A673 (cell line): ENCODE measurements at regions not wholly inside any gene's neighbourhood (a gene's known extent, or its start where the extent isn't known, plus 50 kb on each side); places are given as distances from the start of the nearest gene placed in this dataset.

Experiments
- BruUV-seq: library from RNA; stranded (reverse); fragments of 400-500 nt; replicated peaks from 2 replicates; lab custom pipeline; 2021; lab: Mats Ljungman, UMichigan
- CTCF ChIA-PET: fragments of 300-600 bp; sonication (Branson Sonifier 250); formaldehyde crosslinking; loops from one replicate; lab custom pipeline; 2022; ENCODE audit warnings: antibody characterized with exemption; lab: Charles Lee
- POLR2A ChIA-PET: fragments of 300-600 bp; sonication (Branson Sonifier 250); formaldehyde crosslinking; loops from one replicate; lab custom pipeline; 2022; ENCODE audit warnings: antibody characterized with exemption; ENCODE audit not compliant: low non-redundant PET; lab: Charles Lee
- DNase-seq: peaks from one replicate; pipeline ENCODE4 v3.0.0-alpha.2; 2015; ENCODE audit warnings: low spot score
- H3K27ac ChIP-seq: fragments of 200-600 bp; sonication (generic); 2 replicates; pipeline ENCODE4 v1.5.1; 2016; ENCODE audit warnings: mixed run types, low read depth, mild to moderate bottlenecking, mixed read lengths, antibody characterized with exemption, low read length; ENCODE audit not compliant: poor library complexity, severe bottlenecking
- H3K27me3 ChIP-seq: fragments of 200-600 bp; sonication (generic); replicated peaks from 2 replicates; pipeline ENCODE4 v1.6.1; 2017; ENCODE audit warnings: mixed run types, low read depth, mild to moderate bottlenecking, mixed read lengths, antibody characterized with exemption, low read length; ENCODE audit not compliant: insufficient read depth, poor library complexity
- H3K36me3 ChIP-seq: fragments of 200-600 bp; sonication (generic); 2 replicates; pipeline ENCODE4 v1.6.1; 2016; ENCODE audit warnings: mixed run types, mild to moderate bottlenecking, mixed read lengths, antibody characterized with exemption, low read length; ENCODE audit not compliant: insufficient read depth, poor library complexity, severe bottlenecking
- H3K4me1 ChIP-seq: fragments of 200-600 bp; sonication (generic); 2 replicates; pipeline ENCODE4 v1.6.1; 2017; ENCODE audit warnings: mixed run types, mild to moderate bottlenecking, mixed read lengths, antibody characterized with exemption, low read length; ENCODE audit not compliant: insufficient read depth, poor library complexity, severe bottlenecking
- H3K4me3 ChIP-seq: fragments of 200-600 bp; sonication (generic); 2 replicates; pipeline ENCODE4 v1.5.1; 2016; ENCODE audit warnings: low read depth, mixed run types, mild to moderate bottlenecking, mixed read lengths, low read length; ENCODE audit not compliant: poor library complexity, severe bottlenecking
- H3K9me3 ChIP-seq: fragments of 200-600 bp; sonication (generic); 2 replicates; pipeline ENCODE4 v1.6.1; 2016; ENCODE audit warnings: mixed run types, low read depth, mild to moderate bottlenecking, mixed read lengths, antibody characterized with exemption, low read length; ENCODE audit not compliant: poor library complexity, severe bottlenecking
- EZH2 ChIP-seq: fragments of 200-600 bp; sonication (generic); IDR thresholded peaks from 2 replicates; pipeline ENCODE4 v1.6.1; 2017; ENCODE audit warnings: borderline replicate concordance, low read depth, mild to moderate bottlenecking, mixed read lengths, antibody characterized with exemption, low read length; ENCODE audit not compliant: poor library complexity, severe bottlenecking
- intact Hi-C: fragments of 100-400 bp; cut with micrococcal nuclease; formaldehyde crosslinking; loops from one replicate; pipeline ENCODE4 v1.10.0; 2022; ENCODE audit not compliant: unreplicated experiment
- TF ChIP-seq, protein P1 (sequence below): fragments of 300-800, 200-600 bp; sonication (generic); conservative IDR thresholded peaks from 2 replicates; pipeline ENCODE4 v1.5.1; 2017; ENCODE audit warnings: low read depth, mild to moderate bottlenecking, antibody characterized with exemption, low read length, moderate library complexity, mixed read lengths

DNA sequence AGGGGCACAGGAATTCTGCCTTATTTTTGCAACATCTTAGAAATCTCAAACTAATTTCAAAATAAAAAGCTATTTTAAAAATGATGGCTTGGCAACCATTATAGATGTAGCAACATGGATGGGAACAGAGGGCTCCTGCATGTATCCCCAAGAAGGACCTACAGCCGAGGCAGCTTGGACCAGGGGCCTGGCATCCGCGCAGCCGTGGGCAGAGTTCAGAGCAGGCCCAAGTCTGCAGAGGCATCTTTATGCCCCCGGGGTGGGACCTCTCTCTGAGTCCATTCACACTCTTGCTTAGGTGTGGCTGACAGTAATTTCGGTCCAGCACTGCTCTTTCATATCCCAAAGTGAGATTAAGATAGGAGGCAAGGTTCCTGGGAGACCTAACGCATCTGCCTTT is 425.8 kb upstream of the MYT1L start:
- Histone ChIP-seq H3K27me3 (no peaks in the 10 kb centered on the region), H3K36me3 (no peaks in the 10 kb centered on the region), H3K9me3 (no peaks in the 10 kb centered on the region), H3K27ac (no peak overlapping the region), H3K4me1 (no peaks in the 10 kb centered on the region), H3K4me3 (no peak overlapping the region)
- no peak for DNase-seq
- no TSS peak for BruUV-seq
- ChIA-PET POLR2A (no interaction called here), CTCF (no interaction called here)
- no peak for TF ChIP-seq EZH2
- TF ChIP-seq, protein P1, sequence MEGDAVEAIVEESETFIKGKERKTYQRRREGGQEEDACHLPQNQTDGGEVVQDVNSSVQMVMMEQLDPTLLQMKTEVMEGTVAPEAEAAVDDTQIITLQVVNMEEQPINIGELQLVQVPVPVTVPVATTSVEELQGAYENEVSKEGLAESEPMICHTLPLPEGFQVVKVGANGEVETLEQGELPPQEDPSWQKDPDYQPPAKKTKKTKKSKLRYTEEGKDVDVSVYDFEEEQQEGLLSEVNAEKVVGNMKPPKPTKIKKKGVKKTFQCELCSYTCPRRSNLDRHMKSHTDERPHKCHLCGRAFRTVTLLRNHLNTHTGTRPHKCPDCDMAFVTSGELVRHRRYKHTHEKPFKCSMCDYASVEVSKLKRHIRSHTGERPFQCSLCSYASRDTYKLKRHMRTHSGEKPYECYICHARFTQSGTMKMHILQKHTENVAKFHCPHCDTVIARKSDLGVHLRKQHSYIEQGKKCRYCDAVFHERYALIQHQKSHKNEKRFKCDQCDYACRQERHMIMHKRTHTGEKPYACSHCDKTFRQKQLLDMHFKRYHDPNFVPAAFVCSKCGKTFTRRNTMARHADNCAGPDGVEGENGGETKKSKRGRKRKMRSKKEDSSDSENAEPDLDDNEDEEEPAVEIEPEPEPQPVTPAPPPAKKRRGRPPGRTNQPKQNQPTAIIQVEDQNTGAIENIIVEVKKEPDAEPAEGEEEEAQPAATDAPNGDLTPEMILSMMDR = no peak
- intact Hi-C loops = no loop called here

DNA sequence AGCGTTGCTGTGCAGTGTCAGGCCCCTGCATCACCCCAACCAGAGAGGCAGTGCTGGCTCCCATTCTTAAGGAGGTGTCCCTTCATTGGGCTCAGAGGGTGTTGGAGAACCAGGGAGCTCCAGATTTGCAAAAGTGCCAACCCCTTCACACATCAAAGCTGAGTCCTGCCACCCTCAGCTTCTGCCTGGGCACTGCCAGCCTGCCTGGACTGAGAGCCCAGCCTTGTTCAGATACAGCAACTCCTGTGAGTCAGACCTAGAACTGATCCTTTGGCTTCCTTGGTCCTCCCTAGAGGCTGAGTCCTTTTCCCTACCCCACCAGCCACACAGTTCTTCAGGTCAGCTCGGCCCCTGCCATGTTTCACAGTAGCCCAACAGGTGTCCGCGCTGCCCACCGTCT is 424.9 kb upstream of the MYT1L start:
- TF ChIP-seq EZH2 = no peak
- TF ChIP-seq, protein P1 = no peak
- no peaks in the 10 kb centered on the region for H3K4me1 ChIP-seq
- POLR2A ChIA-PET = no interaction called here
- no peaks in the 10 kb centered on the region for H3K9me3 ChIP-seq
- intact Hi-C loops = no loop called here
- no peak overlapping the region for H3K4me3 ChIP-seq
- CTCF ChIA-PET = no interaction called here
- no peaks in the 10 kb centered on the region for H3K36me3 ChIP-seq
- no peaks in the 10 kb centered on the region for H3K27me3 ChIP-seq
- no peak for DNase-seq
- BruUV-seq = no TSS peak
- no peak overlapping the region for H3K27ac ChIP-seq

DNA sequence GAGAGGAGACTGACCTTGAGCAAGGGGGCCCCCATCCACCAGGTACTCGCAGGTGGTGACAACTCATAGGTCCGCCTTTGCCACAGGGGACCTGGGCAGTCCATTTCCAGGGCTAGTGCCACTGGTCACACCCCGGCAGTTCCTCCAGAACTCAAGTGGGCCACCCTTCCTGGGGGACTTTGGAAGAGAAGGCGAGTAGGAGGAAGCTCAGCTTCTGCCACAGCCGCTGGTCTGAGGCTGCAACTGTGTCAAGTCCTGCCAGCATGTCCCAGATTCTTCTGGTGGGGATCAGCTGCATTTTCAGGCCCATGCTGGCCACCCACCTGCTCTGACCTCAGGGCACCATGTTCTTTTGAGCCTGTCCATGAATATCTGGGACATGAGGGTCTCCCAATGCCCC is 423.9 kb upstream of the MYT1L start:
- no peak for DNase-seq
- no peaks in the 10 kb centered on the region for H3K36me3 ChIP-seq
- intact Hi-C loops = no loop called here
- BruUV-seq = no TSS peak
- ChIA-PET CTCF (no interaction called here), POLR2A (no interaction called here)
- H3K27ac ChIP-seq = no peak overlapping the region
- H3K27me3 ChIP-seq = no peaks in the 10 kb centered on the region
- TF ChIP-seq, protein P1 = no peak
- no peak for TF ChIP-seq EZH2
- no peak overlapping the region for H3K4me3 ChIP-seq
- H3K9me3 ChIP-seq = no peaks in the 10 kb centered on the region
- no peaks in the 10 kb centered on the region for H3K4me1 ChIP-seq
